Lower leg skin (tissue), 3 donors: ENCODE measurements at regions not wholly inside any gene's neighbourhood (a gene's known extent, or its start where the extent isn't known, plus 50 kb on each side); places are given as distances from the start of the nearest gene placed in this dataset.

Source experiments
- POLR2A ChIP-seq, 2 donors: fragments of 450-650 bp; IDR thresholded peaks; one replicate each; pipeline ENCODE4 v1.6.1; 2016 to 2017; ENCODE audit warnings: antibody characterized with exemption in 2 of 2, mild to moderate bottlenecking in 1 of 2, moderate library complexity in 1 of 2
- TF ChIP-seq, protein P1 (sequence below), 3 donors: fragments of 450-650 bp; IDR thresholded peaks; one replicate each; pipeline ENCODE4 v1.5.1; 2016; ENCODE audit warnings: antibody characterized with exemption in 3 of 3, mild to moderate bottlenecking in 3 of 3, moderate library complexity in 2 of 3

- TF ChIP-seq, protein P1, sequence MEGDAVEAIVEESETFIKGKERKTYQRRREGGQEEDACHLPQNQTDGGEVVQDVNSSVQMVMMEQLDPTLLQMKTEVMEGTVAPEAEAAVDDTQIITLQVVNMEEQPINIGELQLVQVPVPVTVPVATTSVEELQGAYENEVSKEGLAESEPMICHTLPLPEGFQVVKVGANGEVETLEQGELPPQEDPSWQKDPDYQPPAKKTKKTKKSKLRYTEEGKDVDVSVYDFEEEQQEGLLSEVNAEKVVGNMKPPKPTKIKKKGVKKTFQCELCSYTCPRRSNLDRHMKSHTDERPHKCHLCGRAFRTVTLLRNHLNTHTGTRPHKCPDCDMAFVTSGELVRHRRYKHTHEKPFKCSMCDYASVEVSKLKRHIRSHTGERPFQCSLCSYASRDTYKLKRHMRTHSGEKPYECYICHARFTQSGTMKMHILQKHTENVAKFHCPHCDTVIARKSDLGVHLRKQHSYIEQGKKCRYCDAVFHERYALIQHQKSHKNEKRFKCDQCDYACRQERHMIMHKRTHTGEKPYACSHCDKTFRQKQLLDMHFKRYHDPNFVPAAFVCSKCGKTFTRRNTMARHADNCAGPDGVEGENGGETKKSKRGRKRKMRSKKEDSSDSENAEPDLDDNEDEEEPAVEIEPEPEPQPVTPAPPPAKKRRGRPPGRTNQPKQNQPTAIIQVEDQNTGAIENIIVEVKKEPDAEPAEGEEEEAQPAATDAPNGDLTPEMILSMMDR (IDR thresholded peaks at IDR 0.05), result no peak
- no peak for TF ChIP-seq POLR2A (IDR thresholded peaks at IDR 0.05)
Observed at GRCh38 chr6:145082359-145082758, 653.0 kb downstream of the EPM2A start.
